Brain microvascular endothelial cell (primary cell): ENCODE measurements at regions not wholly inside any gene's neighbourhood (a gene's known extent, or its start where the extent isn't known, plus 50 kb on each side); places are given as distances from the start of the nearest gene placed in this dataset.
A peak's percentile ranks its signal among the peaks of the same experiment; 100 is the strongest.

Source experiments
- DNase-seq: peaks from one replicate; pipeline ENCODE4 v3.0.0-alpha.2; 2020
- H3K27ac ChIP-seq: fragments of 250-450 bp; sonication (Bioruptor Pico); 2 replicates; pipeline ENCODE4 v1.5.1; 2020; ENCODE audit warnings: mild to moderate bottlenecking, moderate library complexity
- H3K27me3 ChIP-seq: fragments of 250-450 bp; sonication (Bioruptor Pico); replicated peaks from 2 replicates; pipeline ENCODE4 v1.5.1; 2020; ENCODE audit warnings: mild to moderate bottlenecking
- H3K36me3 ChIP-seq: fragments of 250-450 bp; sonication (Bioruptor Pico); replicated peaks from 2 replicates; pipeline ENCODE4 v1.5.1; 2020; ENCODE audit warnings: mild to moderate bottlenecking
- H3K4me3 ChIP-seq: 2 replicates; pipeline ENCODE4 v1.5.1; 2011; ENCODE audit warnings: low read depth, mild to moderate bottlenecking, control low read depth, low read length, moderate library complexity
- in situ Hi-C: cut with HindIII; loops from 2 replicates; pipeline ENCODE4 v1.10.0; 2017; ENCODE audit warnings: low sequenced_read_pairs, low pct_ligation_motif_present
- TF ChIP-seq, protein P1 (sequence below): IDR thresholded peaks from 2 replicates; pipeline ENCODE4 v1.5.1; 2011; ENCODE audit warnings: low read depth, mild to moderate bottlenecking, moderate library complexity, low read length, control low read depth, inconsistent platforms; ENCODE audit errors: missing control alignments

DNA sequence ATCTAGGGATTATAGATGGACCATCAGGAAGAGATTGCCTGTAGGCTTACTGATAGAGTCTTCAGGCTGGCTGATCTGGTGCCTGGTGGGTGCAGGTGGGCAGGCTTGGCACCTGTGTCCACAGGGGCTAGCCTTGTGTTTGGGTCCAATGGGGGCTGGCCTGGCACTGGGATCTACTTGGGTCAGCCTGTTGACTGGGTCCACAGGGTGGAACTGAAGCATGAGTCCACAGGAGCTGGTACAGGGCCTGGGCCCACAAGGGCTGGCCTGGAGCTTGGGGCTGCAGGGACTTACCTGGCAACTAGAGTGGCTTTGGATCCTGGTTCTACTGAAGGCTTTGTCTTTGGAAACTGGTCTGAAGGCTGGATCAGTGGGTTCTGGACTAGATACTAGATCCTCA, 1217.7 kb downstream of the CDH11 start:
- Histone ChIP-seq H3K36me3 (no peaks in the 10 kb centered on the region), H3K27ac (no peak overlapping the region), H3K27me3 (no peaks in the 10 kb centered on the region), H3K4me3 (no peak overlapping the region)
- DNase-seq = no peak
- TF ChIP-seq, protein P1, sequence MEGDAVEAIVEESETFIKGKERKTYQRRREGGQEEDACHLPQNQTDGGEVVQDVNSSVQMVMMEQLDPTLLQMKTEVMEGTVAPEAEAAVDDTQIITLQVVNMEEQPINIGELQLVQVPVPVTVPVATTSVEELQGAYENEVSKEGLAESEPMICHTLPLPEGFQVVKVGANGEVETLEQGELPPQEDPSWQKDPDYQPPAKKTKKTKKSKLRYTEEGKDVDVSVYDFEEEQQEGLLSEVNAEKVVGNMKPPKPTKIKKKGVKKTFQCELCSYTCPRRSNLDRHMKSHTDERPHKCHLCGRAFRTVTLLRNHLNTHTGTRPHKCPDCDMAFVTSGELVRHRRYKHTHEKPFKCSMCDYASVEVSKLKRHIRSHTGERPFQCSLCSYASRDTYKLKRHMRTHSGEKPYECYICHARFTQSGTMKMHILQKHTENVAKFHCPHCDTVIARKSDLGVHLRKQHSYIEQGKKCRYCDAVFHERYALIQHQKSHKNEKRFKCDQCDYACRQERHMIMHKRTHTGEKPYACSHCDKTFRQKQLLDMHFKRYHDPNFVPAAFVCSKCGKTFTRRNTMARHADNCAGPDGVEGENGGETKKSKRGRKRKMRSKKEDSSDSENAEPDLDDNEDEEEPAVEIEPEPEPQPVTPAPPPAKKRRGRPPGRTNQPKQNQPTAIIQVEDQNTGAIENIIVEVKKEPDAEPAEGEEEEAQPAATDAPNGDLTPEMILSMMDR = no peak
- in situ Hi-C loops = no loop called here

DNA sequence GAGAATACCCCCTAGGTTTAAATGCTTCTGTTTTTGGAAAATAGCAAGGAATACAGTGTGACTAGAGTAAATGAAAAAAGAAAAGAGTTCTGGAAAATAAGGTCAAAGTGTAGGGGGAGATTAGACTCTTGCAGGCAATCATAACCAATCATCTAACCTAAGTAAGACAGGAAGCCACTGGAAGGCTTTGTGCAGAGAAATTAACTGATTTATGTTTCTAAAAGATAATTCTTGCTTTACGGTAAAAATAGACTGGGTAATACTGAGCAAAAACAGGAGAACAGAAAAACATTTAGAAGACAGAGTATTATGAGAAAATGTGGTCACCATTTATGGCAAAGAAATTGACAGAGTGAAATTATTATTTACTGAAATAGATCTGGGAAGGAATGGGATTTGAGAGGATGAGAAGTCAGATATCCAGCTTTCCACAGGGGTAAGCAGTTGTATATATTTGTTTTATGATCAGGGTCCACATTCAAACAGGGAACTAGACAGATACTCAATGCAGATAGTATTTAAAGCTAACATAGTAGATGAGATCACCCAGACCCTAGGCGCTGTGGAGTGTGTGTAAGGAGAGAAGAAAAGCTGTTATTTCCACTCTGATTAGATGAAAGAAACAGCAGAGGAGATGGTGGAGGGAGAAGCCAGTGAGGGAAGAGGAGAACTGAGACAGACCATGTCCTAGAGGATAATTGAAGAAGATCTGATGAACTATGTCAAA, 1225.3 kb downstream of the CDH11 start:
- H3K27me3 ChIP-seq = no peaks in the 10 kb centered on the region
- TF ChIP-seq, protein P1 = no peak
- in situ Hi-C loops = no loop called here

DNA sequence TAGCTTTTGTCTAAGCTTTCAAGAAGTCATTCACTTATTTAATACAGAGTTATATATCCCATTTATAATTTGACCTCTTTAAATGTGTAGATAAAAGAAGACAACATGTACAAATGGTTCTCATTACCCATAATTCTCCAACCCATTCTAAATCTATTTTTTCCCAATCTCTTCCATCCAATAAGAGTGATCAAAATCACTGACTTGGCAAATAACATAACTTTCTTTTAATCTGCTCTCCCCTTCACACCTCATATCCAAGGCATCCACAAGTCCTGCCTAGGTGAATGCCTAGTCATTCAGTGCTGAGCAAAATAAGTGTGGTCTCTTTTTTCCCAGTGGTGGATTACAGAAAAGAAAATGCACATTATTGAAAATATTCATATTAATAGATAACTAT, 1231.1 kb downstream of the CDH11 start:
- Histone ChIP-seq H3K36me3 (no peaks in the 10 kb centered on the region), H3K27ac (no peak overlapping the region), H3K27me3 (no peaks in the 10 kb centered on the region), H3K4me3 (no peak overlapping the region)
- in situ Hi-C loops = no loop called here
- TF ChIP-seq, protein P1 = no peak
- DNase-seq = no peak

More for the DNA sequence above, 1225.3 kb downstream of the CDH11 start:
- DNase-seq = no peak
- no peaks in the 10 kb centered on the region for H3K36me3 ChIP-seq
- no peak overlapping the region for H3K27ac ChIP-seq
- no peak overlapping the region for H3K4me3 ChIP-seq

DNA sequence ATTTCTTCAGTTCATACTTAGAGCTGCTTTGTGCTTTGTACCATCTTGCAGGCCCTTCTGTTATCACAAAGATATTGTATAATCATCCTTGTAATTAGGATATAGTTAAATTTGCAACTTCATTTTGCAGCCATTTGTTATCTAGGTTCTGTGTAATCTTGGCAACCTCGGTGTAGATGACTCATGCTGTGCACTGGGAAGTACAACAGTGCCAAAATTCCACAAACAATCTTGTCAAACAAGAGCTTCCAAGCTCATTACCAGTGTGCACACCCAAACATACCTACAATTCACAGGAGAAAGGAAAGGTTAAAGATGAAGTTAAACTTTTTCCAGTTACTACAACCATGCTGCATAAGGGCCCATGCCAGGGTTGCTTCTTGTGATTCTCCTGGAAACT, 1231.8 kb downstream of the CDH11 start:
- TF ChIP-seq, protein P1 = no peak
- Histone ChIP-seq H3K4me3 (no peak overlapping the region), H3K27ac (no peak overlapping the region), H3K36me3 (no peaks in the 10 kb centered on the region), H3K27me3 (no peaks in the 10 kb centered on the region)
- in situ Hi-C loops = no loop called here
- peak; percentile 24 for DNase-seq

DNA sequence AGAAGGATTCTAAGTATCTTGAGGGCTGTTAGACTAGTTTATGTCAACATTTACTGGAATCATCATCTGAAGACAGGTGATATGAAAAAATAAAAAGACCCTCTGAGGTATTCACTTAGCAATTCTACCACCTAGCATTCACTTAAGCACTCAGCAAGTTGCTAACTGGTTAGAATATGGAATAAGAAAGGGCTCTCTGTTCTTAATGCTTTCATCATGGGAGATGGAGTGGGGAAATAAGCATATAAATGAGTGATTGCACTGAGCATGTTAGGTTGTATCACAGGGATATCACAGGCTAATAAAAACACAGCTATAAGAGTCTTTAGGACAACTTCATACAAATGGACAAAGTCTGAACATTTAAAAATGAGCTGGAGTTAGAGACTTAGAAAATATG, 1238.8 kb downstream of the CDH11 start:
- no peak overlapping the region for H3K4me3 ChIP-seq
- in situ Hi-C loops = no loop called here
- H3K36me3 ChIP-seq = no peaks in the 10 kb centered on the region
- TF ChIP-seq, protein P1 = no peak
- H3K27ac ChIP-seq = no peak overlapping the region
- no peak for DNase-seq
- no peaks in the 10 kb centered on the region for H3K27me3 ChIP-seq

DNA sequence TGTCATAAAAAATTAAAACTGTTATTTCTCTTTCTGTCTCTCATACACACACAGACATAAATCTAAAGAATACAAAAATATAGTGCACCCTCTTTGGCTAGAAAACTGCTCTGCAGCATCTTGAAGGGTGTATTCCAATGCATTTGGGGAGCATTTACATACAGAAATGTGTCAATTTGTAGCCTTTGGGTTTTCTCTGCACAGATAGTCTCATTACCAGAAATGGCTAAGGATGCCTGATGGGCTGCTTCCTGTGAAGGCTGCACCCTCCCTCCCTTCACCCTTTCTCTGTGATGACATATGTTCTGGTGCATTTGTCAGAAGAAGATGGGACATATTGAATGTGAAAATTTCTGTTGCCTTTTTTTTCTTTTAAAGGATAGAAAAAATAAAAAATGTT, 1239.3 kb downstream of the CDH11 start:
- DNase-seq = no peak
- Histone ChIP-seq H3K27ac (no peak overlapping the region), H3K27me3 (no peaks in the 10 kb centered on the region), H3K36me3 (no peaks in the 10 kb centered on the region), H3K4me3 (no peak overlapping the region)
- TF ChIP-seq, protein P1 = no peak
- in situ Hi-C loops = no loop called here
